Upper lobe of left lung (tissue), 6 donors: ENCODE measurements at regions not wholly inside any gene's neighbourhood (a gene's known extent, or its start where the extent isn't known, plus 50 kb on each side); places are given as distances from the start of the nearest gene placed in this dataset.

ENCODE experiments used
- ATAC-seq, 2 donors: fragments of 200-7000 bp; cut with Tn5 transposase; one replicate each; pipeline ENCODE4 v1.9.1; 2022; ENCODE audit warnings: mild to moderate bottlenecking in 2 of 2, moderate library complexity in 2 of 2; ENCODE audit not compliant: low FRiP score in 2 of 2
- DNase-seq, 2 donors: peaks; one replicate each; pipeline ENCODE4 v3.0.0-alpha.2; 2019 to 2020
- H3K27ac ChIP-seq, 4 donors: fragments of 200-600 bp; sonication (generic); one replicate each; pipeline ENCODE4 v1.5.1; 2016 to 2019
- H3K27me3 ChIP-seq, 4 donors: fragments of 200-600 bp; sonication (generic); one replicate each; pipeline ENCODE4 v1.5.1; 2017 to 2019
- H3K36me3 ChIP-seq, 4 donors: fragments of 200-600 bp; sonication (generic); one replicate each; pipeline ENCODE4 v1.5.1; 2016 to 2019
- H3K4me1 ChIP-seq, 4 donors: fragments of 200-600 bp; sonication (generic); one replicate each; pipeline ENCODE4 v1.5.1; 2018 to 2019
- H3K4me3 ChIP-seq, 4 donors: fragments of 200-600 bp; sonication (generic); one replicate each; pipeline ENCODE4 v1.5.1; 2017 to 2019; ENCODE audit warnings: mild to moderate bottlenecking in 2 of 4, moderate library complexity in 1 of 4
- H3K9me3 ChIP-seq, 4 donors: fragments of 200-600 bp; sonication (generic); one replicate each; pipeline ENCODE4 v1.5.1; 2018 to 2019
- CTCF ChIP-seq, 6 experiments: fragments of 450-650 bp in 4 of 6; fragments of 200-600 bp in 2 of 6; sonication (generic) in 2 of 6; IDR thresholded peaks; one replicate each; pipeline ENCODE4 v1.5.1; 2016 to 2019; ENCODE audit warnings: antibody characterized with exemption in 6 of 6
- EP300 ChIP-seq, 4 donors: sonication (generic); formaldehyde crosslinking; IDR thresholded peaks; one replicate each; pipeline ENCODE4 v1.5.1; 2017; ENCODE audit warnings: antibody characterized with exemption in 4 of 4, control low read depth in 2 of 4
- POLR2A ChIP-seq, 4 donors: fragments of 450-650 bp; IDR thresholded peaks; one replicate each; pipeline ENCODE4 v1.5.1; 2016 to 2017; ENCODE audit warnings: antibody characterized with exemption in 4 of 4, mild to moderate bottlenecking in 2 of 4
- POLR2AphosphoS5 ChIP-seq, 2 donors: sonication (generic); formaldehyde crosslinking; IDR thresholded peaks; one replicate each; pipeline ENCODE4 v1.5.1; 2017; ENCODE audit warnings: antibody characterized with exemption in 2 of 2
- WGBS, 2 donors: methylation state at CpG; one replicate each; pipeline ENCODE4 v1.1.5; 2017 to 2018; 5-methylcytosine and 5-hydroxymethylcytosine counted together
- donor health status: DM: no; HTN: no; CAD: no; lungs with moderate emphysema.
- donor health status: DM: no; HTN: yes; CAD: no; lungs with severe emphysema.

- no peak for ATAC-seq
- Histone ChIP-seq H3K36me3 (no peaks in the 10 kb centered on the region), H3K27ac (no peak overlapping the region), H3K4me3 (no peak overlapping the region), H3K27me3 (no peaks in the 10 kb centered on the region), H3K9me3 (no peaks in the 10 kb centered on the region), H3K4me1 (no peaks in the 10 kb centered on the region)
- no peak for TF ChIP-seq POLR2AphosphoS5 (IDR thresholded peaks at IDR 0.05)
- TF ChIP-seq EP300 (IDR thresholded peaks at IDR 0.05) = no peak
- TF ChIP-seq POLR2A (IDR thresholded peaks at IDR 0.05) = no peak
- TF ChIP-seq CTCF (IDR thresholded peaks at IDR 0.05) = no peak
- DNase-seq = no peak
Measured at GRCh38 chr13:87982400-87982799, 311.2 kb downstream of the SLITRK5 start.

- no peak overlapping the region for H3K4me3 ChIP-seq
- DNase-seq (no peak), ATAC-seq (no peak)
- no peak for TF ChIP-seq CTCF (IDR thresholded peaks at IDR 0.05)
- TF ChIP-seq EP300 (IDR thresholded peaks at IDR 0.05) = no peak
- no peak for TF ChIP-seq POLR2AphosphoS5 (IDR thresholded peaks at IDR 0.05)
- TF ChIP-seq POLR2A (IDR thresholded peaks at IDR 0.05) = no peak
- H3K27ac ChIP-seq = no peak overlapping the region
- no peaks in the 10 kb centered on the region for H3K27me3 ChIP-seq
- no peaks in the 10 kb centered on the region for H3K9me3 ChIP-seq
- no peaks in the 10 kb centered on the region for H3K36me3 ChIP-seq
- H3K4me1 ChIP-seq = no peaks in the 10 kb centered on the region
Measured at GRCh38 chr13:87986639-87987250, 315.6 kb downstream of the SLITRK5 start.

- no peak for ATAC-seq
- 100% methylated on average over 1 of the region's 1 CpG; no CpG with 5 or more reads in 1 of the 2 donors for WGBS, 2 donors
Measured at GRCh38 chr13:87998081-87998480, 326.9 kb downstream of the SLITRK5 start.

GRCh38 chr13:87999240-87999700 is 328.1 kb downstream of the SLITRK5 start:
- DNase-seq (no peak), ATAC-seq (no peak)
- H3K36me3 ChIP-seq = no peaks in the 10 kb centered on the region
- H3K27ac ChIP-seq = no peak overlapping the region
- no peaks in the 10 kb centered on the region for H3K9me3 ChIP-seq
- WGBS, 2 donors = 29 to 58% methylated on average over 1 of the region's 1 CpG
- H3K4me3 ChIP-seq = no peak overlapping the region
- no peaks in the 10 kb centered on the region for H3K27me3 ChIP-seq
- TF ChIP-seq EP300 (IDR thresholded peaks at IDR 0.05) = no peak
- no peak for TF ChIP-seq POLR2AphosphoS5 (IDR thresholded peaks at IDR 0.05)
- no peak for TF ChIP-seq CTCF (IDR thresholded peaks at IDR 0.05)
- TF ChIP-seq POLR2A (IDR thresholded peaks at IDR 0.05) = no peak
- no peaks in the 10 kb centered on the region for H3K4me1 ChIP-seq

More at GRCh38 chr13:87998081-87998480, 326.9 kb downstream of the SLITRK5 start:
- H3K27ac ChIP-seq = no peak overlapping the region
- H3K4me1 ChIP-seq = no peaks in the 10 kb centered on the region
- H3K9me3 ChIP-seq = no peaks in the 10 kb centered on the region
- H3K36me3 ChIP-seq = no peaks in the 10 kb centered on the region
- no peaks in the 10 kb centered on the region for H3K27me3 ChIP-seq
- TF ChIP-seq POLR2A (IDR thresholded peaks at IDR 0.05) (no peak), EP300 (IDR thresholded peaks at IDR 0.05) (no peak), CTCF (IDR thresholded peaks at IDR 0.05) (no peak), POLR2AphosphoS5 (IDR thresholded peaks at IDR 0.05) (no peak)
- DNase-seq = no peak
- no peak overlapping the region for H3K4me3 ChIP-seq

- DNase-seq (no peak), ATAC-seq (peak in 1 of 2 donors; percentile 23)
- Histone ChIP-seq H3K27ac (no peak overlapping the region), H3K36me3 (no peaks in the 10 kb centered on the region), H3K9me3 (no peaks in the 10 kb centered on the region), H3K4me1 (no peaks in the 10 kb centered on the region), H3K4me3 (no peak overlapping the region), H3K27me3 (no peaks in the 10 kb centered on the region)
- WGBS, 2 donors = 96 to 100% methylated on average over 1 of the region's 1 CpG
- TF ChIP-seq EP300 (IDR thresholded peaks at IDR 0.05) = no peak
- no peak for TF ChIP-seq CTCF (IDR thresholded peaks at IDR 0.05)
- TF ChIP-seq POLR2A (IDR thresholded peaks at IDR 0.05) = no peak
- TF ChIP-seq POLR2AphosphoS5 (IDR thresholded peaks at IDR 0.05) = no peak
Measured at GRCh38 chr13:87999788-88000187, 328.6 kb downstream of the SLITRK5 start.
